ENCODE measurements at regions not wholly inside any gene's neighbourhood (a gene's known extent, or its start where the extent isn't known, plus 50 kb on each side); places are given as distances from the start of the nearest gene placed in this dataset.

DNA sequence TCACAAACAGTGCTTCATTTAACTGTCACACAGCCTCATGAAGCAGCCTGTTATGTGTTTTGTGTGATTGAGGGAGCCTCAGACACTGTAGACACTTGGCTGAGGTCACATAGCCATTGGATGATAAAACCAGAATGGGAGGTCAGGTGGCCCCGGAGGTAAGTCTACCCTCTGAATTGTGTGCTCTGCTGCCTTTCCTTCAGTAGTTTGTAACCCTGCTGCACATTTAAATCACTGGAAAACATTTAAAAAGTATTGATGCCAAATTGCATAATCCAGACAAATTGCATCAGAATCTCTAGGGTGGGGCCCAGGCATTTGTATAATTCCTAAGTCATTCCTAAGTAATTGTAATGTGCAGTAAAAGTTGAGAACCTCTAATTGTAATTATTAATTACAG is 85.2 kb upstream of the ECI2 start:
- TF ChIP-seq, protein P1, sequence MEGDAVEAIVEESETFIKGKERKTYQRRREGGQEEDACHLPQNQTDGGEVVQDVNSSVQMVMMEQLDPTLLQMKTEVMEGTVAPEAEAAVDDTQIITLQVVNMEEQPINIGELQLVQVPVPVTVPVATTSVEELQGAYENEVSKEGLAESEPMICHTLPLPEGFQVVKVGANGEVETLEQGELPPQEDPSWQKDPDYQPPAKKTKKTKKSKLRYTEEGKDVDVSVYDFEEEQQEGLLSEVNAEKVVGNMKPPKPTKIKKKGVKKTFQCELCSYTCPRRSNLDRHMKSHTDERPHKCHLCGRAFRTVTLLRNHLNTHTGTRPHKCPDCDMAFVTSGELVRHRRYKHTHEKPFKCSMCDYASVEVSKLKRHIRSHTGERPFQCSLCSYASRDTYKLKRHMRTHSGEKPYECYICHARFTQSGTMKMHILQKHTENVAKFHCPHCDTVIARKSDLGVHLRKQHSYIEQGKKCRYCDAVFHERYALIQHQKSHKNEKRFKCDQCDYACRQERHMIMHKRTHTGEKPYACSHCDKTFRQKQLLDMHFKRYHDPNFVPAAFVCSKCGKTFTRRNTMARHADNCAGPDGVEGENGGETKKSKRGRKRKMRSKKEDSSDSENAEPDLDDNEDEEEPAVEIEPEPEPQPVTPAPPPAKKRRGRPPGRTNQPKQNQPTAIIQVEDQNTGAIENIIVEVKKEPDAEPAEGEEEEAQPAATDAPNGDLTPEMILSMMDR (IDR thresholded peaks at IDR 0.05) = no peak
- TF ChIP-seq SIN3A (IDR thresholded peaks at IDR 0.05; ENCODE audit: borderline replicate concordance, insufficient read depth, low read depth, low read length) (no peak), POLR2AphosphoS5 (IDR thresholded peaks at IDR 0.05; ENCODE audit: low read depth, low read length) (no peak)
- TF ChIP-seq, protein P2, sequence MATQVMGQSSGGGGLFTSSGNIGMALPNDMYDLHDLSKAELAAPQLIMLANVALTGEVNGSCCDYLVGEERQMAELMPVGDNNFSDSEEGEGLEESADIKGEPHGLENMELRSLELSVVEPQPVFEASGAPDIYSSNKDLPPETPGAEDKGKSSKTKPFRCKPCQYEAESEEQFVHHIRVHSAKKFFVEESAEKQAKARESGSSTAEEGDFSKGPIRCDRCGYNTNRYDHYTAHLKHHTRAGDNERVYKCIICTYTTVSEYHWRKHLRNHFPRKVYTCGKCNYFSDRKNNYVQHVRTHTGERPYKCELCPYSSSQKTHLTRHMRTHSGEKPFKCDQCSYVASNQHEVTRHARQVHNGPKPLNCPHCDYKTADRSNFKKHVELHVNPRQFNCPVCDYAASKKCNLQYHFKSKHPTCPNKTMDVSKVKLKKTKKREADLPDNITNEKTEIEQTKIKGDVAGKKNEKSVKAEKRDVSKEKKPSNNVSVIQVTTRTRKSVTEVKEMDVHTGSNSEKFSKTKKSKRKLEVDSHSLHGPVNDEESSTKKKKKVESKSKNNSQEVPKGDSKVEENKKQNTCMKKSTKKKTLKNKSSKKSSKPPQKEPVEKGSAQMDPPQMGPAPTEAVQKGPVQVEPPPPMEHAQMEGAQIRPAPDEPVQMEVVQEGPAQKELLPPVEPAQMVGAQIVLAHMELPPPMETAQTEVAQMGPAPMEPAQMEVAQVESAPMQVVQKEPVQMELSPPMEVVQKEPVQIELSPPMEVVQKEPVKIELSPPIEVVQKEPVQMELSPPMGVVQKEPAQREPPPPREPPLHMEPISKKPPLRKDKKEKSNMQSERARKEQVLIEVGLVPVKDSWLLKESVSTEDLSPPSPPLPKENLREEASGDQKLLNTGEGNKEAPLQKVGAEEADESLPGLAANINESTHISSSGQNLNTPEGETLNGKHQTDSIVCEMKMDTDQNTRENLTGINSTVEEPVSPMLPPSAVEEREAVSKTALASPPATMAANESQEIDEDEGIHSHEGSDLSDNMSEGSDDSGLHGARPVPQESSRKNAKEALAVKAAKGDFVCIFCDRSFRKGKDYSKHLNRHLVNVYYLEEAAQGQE (IDR thresholded peaks at IDR 0.05; ENCODE audit: insufficient read depth in 1 of 2, low read depth in 2 of 2, low read length in 1 of 2) = no peak

All from Panc1 (cell line).